ENCODE measurements at regions not wholly inside any gene's neighbourhood (a gene's known extent, or its start where the extent isn't known, plus 50 kb on each side); places are given as distances from the start of the nearest gene placed in this dataset.

- Histone ChIP-seq H4K8ac (ENCODE audit: low read depth in 2 of 2, low read length in 2 of 2) (no peak overlapping the region), H3K23ac (ENCODE audit: low read depth, low read length) (no peak overlapping the region), H3K4me2 (ENCODE audit: low read depth, low read length) (no peak overlapping the region), H2AK9ac (replicated peaks; ENCODE audit: low read depth, low read length, poor library complexity) (no peak overlapping the region), H3K18ac (ENCODE audit: low read depth, low read length) (no peak overlapping the region), H3K27ac (ENCODE audit: insufficient read depth, low read length) (no peak overlapping the region), H2BK20ac (ENCODE audit: low read depth, low read length) (no peak overlapping the region), H3K9me3 (ENCODE audit: control insufficient read depth, insufficient read depth, low read length) (no peaks in the 10 kb centered on the region), H3K4ac (ENCODE audit: low read depth, low read length) (no peak overlapping the region), H3K9me1 (ENCODE audit: insufficient read depth, low read length) (no peaks in the 10 kb centered on the region), H3K14ac (replicated peaks; ENCODE audit: low read depth, low read length) (no peak overlapping the region), H4K91ac (ENCODE audit: insufficient read depth, low read depth, low read length) (no peak overlapping the region), H3K79me1 (ENCODE audit: low read depth in 1 of 2, low read length in 2 of 2) (no peaks in the 10 kb centered on the region), H4K5ac (ENCODE audit: low read depth, low read length) (no peak overlapping the region), H3K27me3 (ENCODE audit: control insufficient read depth, insufficient read depth, low read length) (no peaks in the 10 kb centered on the region), H2AFZ (replicated peaks; ENCODE audit: low read length, poor library complexity) (no peak overlapping the region), H2BK5ac (ENCODE audit: low read depth, low read length, poor library complexity, severe bottlenecking) (no peak overlapping the region), H2BK15ac (ENCODE audit: low read depth, low read length) (no peak overlapping the region), H3K9ac (ENCODE audit: low read depth, low read length) (no peak overlapping the region), H4K20me1 (ENCODE audit: insufficient read depth, low read length) (no peaks in the 10 kb centered on the region), H3K4me1 (ENCODE audit: control insufficient read depth, insufficient read depth, low read length) (no peaks in the 10 kb centered on the region), H3K36me3 (ENCODE audit: control insufficient read depth, insufficient read depth, low read length) (no peaks in the 10 kb centered on the region), H3K4me3 (ENCODE audit: insufficient read depth, low read depth, low read length) (no peak overlapping the region), H3K56ac (ENCODE audit: extremely low read depth, insufficient read depth, low read length) (no peak overlapping the region), H2BK120ac (ENCODE audit: low read depth, low read length) (no peak overlapping the region), H2AK5ac (ENCODE audit: low read depth, low read length) (no peak overlapping the region)
- intact Hi-C loops (cut with micrococcal nuclease) = no loop called here
- no peak for TF ChIP-seq RAD21 (IDR thresholded peaks at IDR 0.05; ENCODE audit: low read length)
- TF ChIP-seq ELK1 (IDR thresholded peaks at IDR 0.05; ENCODE audit: borderline replicate concordance, low read depth, low read length) = no peak
- no peak for TF ChIP-seq RFX5 (IDR thresholded peaks at IDR 0.05; ENCODE audit: low read depth, low read length)
- TF ChIP-seq NFE2L2 (IDR thresholded peaks at IDR 0.05; ENCODE audit: low read depth, low read length) = no peak
- no peak for TF ChIP-seq MAFK (IDR thresholded peaks at IDR 0.05; ENCODE audit: low read depth, low read length)
- TF ChIP-seq CTCF (conservative IDR thresholded peaks at IDR 0.05; ENCODE audit: low read depth, low read length) = no peak
- no peak for TF ChIP-seq MAZ (IDR thresholded peaks at IDR 0.05; ENCODE audit: borderline replicate concordance, low read depth, low read length)
- ChIA-PET CTCF (no interaction called here), POLR2A (ENCODE audit: unreplicated experiment) (no interaction called here)
- no TSS peak for BruUV-seq (replicated peaks)
- no CpG with 5 or more reads among the region's 1 CpG for WGBS, 2 experiments (ENCODE audit: extremely low coverage in 2 of 2, insufficient read length in 1 of 2)
- dilution Hi-C loops (cut with HindIII; ENCODE audit: low sequenced_read_pairs, unreplicated experiment) = no loop called here
- in situ Hi-C loops (cut with MboI; ENCODE audit: low sequenced_read_pairs) = no loop called here
- ATAC-seq (ENCODE audit: low read depth) = no peak
- no peak for DNase-seq
Measured at GRCh38 chr11:81573367-81573766, 1160.3 kb downstream of the FAM181B start.
